ENCODE measurements at regions not wholly inside any gene's neighbourhood (a gene's known extent, or its start where the extent isn't known, plus 50 kb on each side); places are given as distances from the start of the nearest gene placed in this dataset.

GRCh38 chr1:117788014-117788413, 141.4 kb downstream of the GDAP2 start:
- ChIA-PET POLR2A (no interaction called here), CTCF (interaction anchor here (0.7 kb wide), 1 partner anchor 157 kb away, joined by 3 read pairs; no protein-coding TSS in a partner anchor)
- peaks cover 6% of the 10 kb centered on the region for H3K9me3 Mint-ChIP-seq
- no peaks in the 10 kb centered on the region; the same call in 1 of the 2 replicates for H3K27me3 Mint-ChIP-seq (ENCODE audit: low read depth)
- H3K4me1 Mint-ChIP-seq = no peaks in the 10 kb centered on the region
- no peaks in the 10 kb centered on the region for H3K36me3 Mint-ChIP-seq
- DNase-seq (ENCODE audit: low spot score) (no peak), ATAC-seq (no peak)
- H3K4me3 Mint-ChIP-seq = no peak overlapping the region
- TF ChIP-seq ZNF512 (CRISPR knock-in tag; IDR thresholded peaks at IDR 0.05; ENCODE audit: borderline replicate concordance) = no peak
- no peak for TF ChIP-seq ATF1 (CRISPR knock-in tag; IDR thresholded peaks at IDR 0.05)
- TF ChIP-seq SP1 (CRISPR knock-in tag; conservative IDR thresholded peaks at IDR 0.05) = no peak
- no peak for TF ChIP-seq E2F4 (CRISPR knock-in tag; IDR thresholded peaks at IDR 0.05; ENCODE audit: borderline replicate concordance, low read depth)
- no peak for TF ChIP-seq ELF4 (CRISPR knock-in tag; IDR thresholded peaks at IDR 0.05; ENCODE audit: low read depth)
- TF ChIP-seq ZNF232 (CRISPR knock-in tag; IDR thresholded peaks at IDR 0.05) = no peak
- no peak for TF ChIP-seq OVOL2 (CRISPR knock-in tag; IDR thresholded peaks at IDR 0.05; ENCODE audit: borderline replicate concordance)
- TF ChIP-seq ZNF425 (CRISPR knock-in tag; conservative IDR thresholded peaks at IDR 0.05) = no peak
- TF ChIP-seq E2F1 (CRISPR knock-in tag; IDR thresholded peaks at IDR 0.05) = no peak
- TF ChIP-seq ZMAT4 (CRISPR knock-in tag; IDR thresholded peaks at IDR 0.05) = no peak
- no peak for TF ChIP-seq ATF3 (CRISPR knock-in tag; conservative IDR thresholded peaks at IDR 0.05)
- no peak for TF ChIP-seq NR1H2 (CRISPR knock-in tag; IDR thresholded peaks at IDR 0.05)
- TF ChIP-seq USF2 (CRISPR knock-in tag; IDR thresholded peaks at IDR 0.05) = no peak
- no peak for TF ChIP-seq ZNF423 (CRISPR knock-in tag; IDR thresholded peaks at IDR 0.05)
- no peak for TF ChIP-seq ARID4B (CRISPR knock-in tag; IDR thresholded peaks at IDR 0.05; ENCODE audit: borderline replicate concordance)
- no peak for TF ChIP-seq ZNF263 (CRISPR knock-in tag; IDR thresholded peaks at IDR 0.05; ENCODE audit: low read depth)
- no peak for TF ChIP-seq NFE2L1 (CRISPR knock-in tag; IDR thresholded peaks at IDR 0.05)
- no peak for TF ChIP-seq NFYB (CRISPR knock-in tag; conservative IDR thresholded peaks at IDR 0.05; ENCODE audit: low read depth)
- H3K27ac Mint-ChIP-seq = no peak overlapping the region

Measured in WTC11 (cell line).